ENCODE measurements at regions not wholly inside any gene's neighbourhood (a gene's known extent, or its start where the extent isn't known, plus 50 kb on each side); places are given as distances from the start of the nearest gene placed in this dataset.
"Not testable (repeated sequence)": the region's sequence is repeated elsewhere in the genome, so short reads cannot be mapped to it uniquely, and the experiment has no call there.

DNA sequence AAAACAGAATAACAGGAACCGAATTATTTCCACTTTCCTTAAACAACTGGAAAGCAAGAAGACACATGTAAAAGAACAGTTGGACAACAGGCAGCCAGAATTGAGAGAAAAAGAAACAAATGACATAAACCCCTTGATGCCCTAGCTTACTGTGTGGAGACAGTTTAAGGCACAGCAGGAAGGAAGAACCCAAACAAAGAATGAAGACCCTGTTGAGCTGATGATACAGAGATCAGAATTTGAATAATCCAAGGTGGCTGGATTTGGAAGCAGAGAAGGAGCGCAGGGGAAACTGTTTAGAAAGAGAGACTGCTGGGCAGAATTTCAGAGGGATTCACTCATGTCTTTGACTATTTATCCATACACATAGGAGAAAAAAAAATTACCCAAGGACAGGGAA lies 316.3 kb upstream of the POU5F2 start:
- in situ Hi-C loops (cut with HindIII; ENCODE audit: low pct_ligation_motif_present, low sequenced_read_pairs), result no loop called here
- H3K27me3 ChIP-seq (replicated peaks), result no peaks in the 10 kb centered on the region
- H3K4me3 ChIP-seq (ENCODE audit: low read depth, low read length), result no peak overlapping the region
- no peak overlapping the region for H3K27ac ChIP-seq
- H3K36me3 ChIP-seq (replicated peaks), result no peaks in the 10 kb centered on the region
- TF ChIP-seq, protein P1, sequence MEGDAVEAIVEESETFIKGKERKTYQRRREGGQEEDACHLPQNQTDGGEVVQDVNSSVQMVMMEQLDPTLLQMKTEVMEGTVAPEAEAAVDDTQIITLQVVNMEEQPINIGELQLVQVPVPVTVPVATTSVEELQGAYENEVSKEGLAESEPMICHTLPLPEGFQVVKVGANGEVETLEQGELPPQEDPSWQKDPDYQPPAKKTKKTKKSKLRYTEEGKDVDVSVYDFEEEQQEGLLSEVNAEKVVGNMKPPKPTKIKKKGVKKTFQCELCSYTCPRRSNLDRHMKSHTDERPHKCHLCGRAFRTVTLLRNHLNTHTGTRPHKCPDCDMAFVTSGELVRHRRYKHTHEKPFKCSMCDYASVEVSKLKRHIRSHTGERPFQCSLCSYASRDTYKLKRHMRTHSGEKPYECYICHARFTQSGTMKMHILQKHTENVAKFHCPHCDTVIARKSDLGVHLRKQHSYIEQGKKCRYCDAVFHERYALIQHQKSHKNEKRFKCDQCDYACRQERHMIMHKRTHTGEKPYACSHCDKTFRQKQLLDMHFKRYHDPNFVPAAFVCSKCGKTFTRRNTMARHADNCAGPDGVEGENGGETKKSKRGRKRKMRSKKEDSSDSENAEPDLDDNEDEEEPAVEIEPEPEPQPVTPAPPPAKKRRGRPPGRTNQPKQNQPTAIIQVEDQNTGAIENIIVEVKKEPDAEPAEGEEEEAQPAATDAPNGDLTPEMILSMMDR (IDR thresholded peaks at IDR 0.05; ENCODE audit: low read depth, low read length, missing control alignments), result no peak
- no peak for DNase-seq

- TF ChIP-seq, protein P1 (IDR thresholded peaks at IDR 0.05; ENCODE audit: low read depth, low read length, missing control alignments), result no peak
- in situ Hi-C loops (cut with HindIII; ENCODE audit: low pct_ligation_motif_present, low sequenced_read_pairs), result no loop called here
- H3K36me3 ChIP-seq (replicated peaks), result no peaks in the 10 kb centered on the region
- no peak overlapping the region for H3K4me3 ChIP-seq (ENCODE audit: low read depth, low read length)
- H3K27ac ChIP-seq, result no peak overlapping the region
- no peaks in the 10 kb centered on the region for H3K27me3 ChIP-seq (replicated peaks)
- no peak for DNase-seq
Measured at GRCh38 chr5:94057217-94057616, 315.8 kb upstream of the POU5F2 start.

DNA sequence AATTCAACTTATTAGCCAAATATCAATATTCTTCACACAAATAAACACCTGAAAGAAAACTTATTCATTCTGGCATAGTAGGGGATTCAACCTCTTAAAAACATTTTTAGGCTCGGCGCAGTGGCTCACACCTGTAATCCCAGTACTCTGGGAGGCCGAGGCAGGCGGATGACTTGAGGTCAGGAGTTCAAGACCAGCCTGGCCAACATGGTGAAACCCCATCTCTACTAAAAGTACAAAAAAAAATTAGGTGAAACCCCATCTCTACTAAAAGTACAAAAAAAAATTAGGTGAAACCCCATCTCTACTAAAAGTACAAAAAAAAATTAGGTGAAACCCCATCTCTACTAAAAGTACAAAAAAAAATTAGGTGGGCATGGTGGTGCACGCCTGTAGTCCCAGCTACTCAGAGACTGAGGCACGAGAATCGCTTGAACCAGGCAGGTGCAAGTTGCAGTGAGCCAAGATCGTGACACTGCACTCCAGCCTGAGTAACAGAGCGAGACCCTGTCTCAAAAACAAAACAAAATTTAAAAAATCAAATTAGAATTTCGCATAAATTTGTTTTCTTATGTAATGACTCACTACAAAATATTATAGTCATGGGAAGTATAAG lies 308.0 kb upstream of the POU5F2 start:
- H3K4me3 ChIP-seq (ENCODE audit: low read depth, low read length); H3K27me3 ChIP-seq (replicated peaks); H3K27ac ChIP-seq; H3K36me3 ChIP-seq (replicated peaks); DNase-seq; in situ Hi-C loops (cut with HindIII; ENCODE audit: low pct_ligation_motif_present, low sequenced_read_pairs): not testable (repeated sequence)

DNA sequence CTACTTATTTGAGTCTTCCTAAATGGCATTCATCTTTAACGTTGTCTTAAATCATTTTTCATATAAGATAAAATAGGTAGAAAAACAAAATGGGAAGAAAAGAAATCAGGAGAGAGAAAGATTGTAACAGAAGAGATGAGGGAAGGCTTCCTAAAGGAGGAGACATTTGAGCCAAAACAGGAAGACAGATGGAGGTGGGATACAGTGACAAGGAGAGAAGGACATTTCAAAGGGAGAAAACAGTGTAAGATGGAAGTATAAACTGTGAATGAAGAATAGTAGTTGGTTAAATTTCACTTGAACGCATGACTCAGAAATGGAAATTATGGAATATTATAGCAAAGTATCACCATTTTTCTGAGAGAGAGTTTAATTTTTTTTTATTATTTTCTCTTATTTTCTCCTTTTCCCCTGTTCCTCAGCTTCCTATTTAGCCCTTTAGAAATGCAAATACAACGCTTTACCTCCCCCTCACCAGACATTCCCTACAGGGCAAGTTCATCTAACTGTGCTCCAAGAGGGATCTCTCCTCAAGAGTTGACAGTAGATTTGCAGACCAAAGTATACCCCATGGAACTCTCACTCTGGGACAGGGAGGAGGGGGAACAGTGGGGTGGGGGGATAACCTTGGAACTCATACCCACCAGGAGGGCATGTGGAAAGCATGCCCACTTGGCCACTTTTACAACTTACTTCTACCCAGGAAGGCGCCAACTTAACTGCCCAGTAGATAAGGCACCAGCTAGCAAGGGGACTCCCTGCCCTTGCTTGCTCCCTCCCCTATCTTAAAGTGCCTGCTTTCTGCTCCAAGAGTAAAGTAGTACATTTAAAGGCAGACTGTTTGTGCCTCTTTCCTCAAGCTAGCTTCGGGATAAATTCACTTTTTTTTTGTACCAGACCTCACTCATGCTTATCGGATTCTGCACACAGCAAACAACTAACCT lies 304.7 kb upstream of the POU5F2 start:
- no peak overlapping the region for H3K27ac ChIP-seq
- in situ Hi-C loops (cut with HindIII; ENCODE audit: low pct_ligation_motif_present, low sequenced_read_pairs), result no loop called here
- no peak overlapping the region for H3K4me3 ChIP-seq (ENCODE audit: low read depth, low read length)
- H3K36me3 ChIP-seq (replicated peaks), result no peaks in the 10 kb centered on the region
- no peaks in the 10 kb centered on the region for H3K27me3 ChIP-seq (replicated peaks)
- TF ChIP-seq, protein P1 (IDR thresholded peaks at IDR 0.05; ENCODE audit: low read depth, low read length, missing control alignments), result no peak
- DNase-seq, result no peak

DNA sequence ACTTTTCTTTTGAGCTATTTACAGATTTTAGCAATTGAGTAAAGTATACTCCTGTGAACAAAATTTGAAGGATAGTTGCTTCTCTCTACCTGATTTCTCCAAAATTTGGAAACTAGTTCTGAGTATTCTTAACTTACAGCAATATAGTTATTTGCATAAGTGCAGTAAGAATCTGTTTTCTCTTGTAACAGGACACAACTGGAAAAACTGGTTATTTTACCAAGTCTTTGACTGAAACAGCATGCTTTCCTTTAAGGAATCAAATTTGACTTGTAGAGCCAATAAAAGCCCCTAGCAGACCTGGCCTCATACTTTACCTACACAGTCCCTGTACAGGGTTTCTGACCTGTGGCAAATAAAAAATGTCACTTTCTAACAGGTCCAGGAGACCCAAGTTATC lies 301.9 kb upstream of the POU5F2 start:
- in situ Hi-C loops (cut with HindIII; ENCODE audit: low pct_ligation_motif_present, low sequenced_read_pairs), result no loop called here
- TF ChIP-seq, protein P1 (IDR thresholded peaks at IDR 0.05; ENCODE audit: low read depth, low read length, missing control alignments), result no peak
- no peaks in the 10 kb centered on the region for H3K36me3 ChIP-seq (replicated peaks)
- no peak overlapping the region for H3K4me3 ChIP-seq (ENCODE audit: low read depth, low read length)
- no peak overlapping the region for H3K27ac ChIP-seq
- H3K27me3 ChIP-seq (replicated peaks), result no peaks in the 10 kb centered on the region
- DNase-seq, result no peak

- DNase-seq, result no peak
- Histone ChIP-seq H3K36me3 (replicated peaks) (no peaks in the 10 kb centered on the region), H3K27ac (no peak overlapping the region), H3K27me3 (replicated peaks) (no peaks in the 10 kb centered on the region), H3K4me3 (ENCODE audit: low read depth, low read length) (no peak overlapping the region)
- TF ChIP-seq, protein P1 (IDR thresholded peaks at IDR 0.05; ENCODE audit: low read depth, low read length, missing control alignments), result no peak
- in situ Hi-C loops (cut with HindIII; ENCODE audit: low pct_ligation_motif_present, low sequenced_read_pairs), result no loop called here
Measured at GRCh38 chr5:94040591-94041148, 299.3 kb upstream of the POU5F2 start.

Data from brain microvascular endothelial cell (primary cell).